HG02798 (cell line): ENCODE measurements at regions not wholly inside any gene's neighbourhood (a gene's known extent, or its start where the extent isn't known, plus 50 kb on each side); places are given as distances from the start of the nearest gene placed in this dataset.
"Not testable (repeated sequence)": the region's sequence is repeated elsewhere in the genome, so short reads cannot be mapped to it uniquely, and the experiment has no call there.

Experiments
- ATAC-seq: cut with Tn5 transposase; IDR thresholded peaks from one replicate; pipeline ENCODE4 v1.9.1; 2021; ENCODE audit warnings: mild to moderate bottlenecking; ENCODE audit not compliant: unreplicated experiment, poor library complexity

GRCh38 chr2:41027095-41027494, 575.2 kb upstream of the SLC8A1 start:
- ATAC-seq: no peak

GRCh38 chr2:41031282-41031681, 579.4 kb upstream of the SLC8A1 start:
- ATAC-seq: no peak

- ATAC-seq: no peak
These were observed 580.8 kb upstream of the SLC8A1 start for GRCh38 chr2:41032715-41033114.

- no peak for ATAC-seq
These were observed 581.2 kb upstream of the SLC8A1 start for GRCh38 chr2:41033127-41033526.

DNA sequence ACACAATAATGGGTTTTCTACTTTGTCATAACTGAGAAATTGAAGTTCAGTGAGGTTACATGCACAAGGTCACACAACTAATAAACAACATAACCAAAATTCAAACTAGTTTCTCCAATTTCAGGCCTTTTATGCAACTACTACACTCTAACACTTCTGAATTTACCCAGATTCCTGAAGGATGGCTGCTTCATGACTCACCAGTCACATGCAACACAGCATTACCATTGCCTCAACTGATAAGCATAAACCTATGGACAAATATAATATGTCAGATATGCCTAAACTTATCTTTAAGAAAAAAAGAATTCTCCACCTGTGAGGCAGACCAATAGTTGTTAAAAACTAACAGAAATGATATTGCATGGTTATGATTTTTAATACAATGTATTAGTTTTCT, 586.5 kb upstream of the SLC8A1 start:
- ATAC-seq: no peak

GRCh38 chr2:41039750-41040149, 587.9 kb upstream of the SLC8A1 start:
- not testable (repeated sequence) for ATAC-seq

- ATAC-seq: no peak
These were observed 589.1 kb upstream of the SLC8A1 start for GRCh38 chr2:41040782-41041520.

- ATAC-seq: no peak
These were observed 590.5 kb upstream of the SLC8A1 start for GRCh38 chr2:41042343-41042742.

- ATAC-seq: no peak
These were observed 609.5 kb upstream of the SLC8A1 start for GRCh38 chr2:41061356-41061755.

DNA sequence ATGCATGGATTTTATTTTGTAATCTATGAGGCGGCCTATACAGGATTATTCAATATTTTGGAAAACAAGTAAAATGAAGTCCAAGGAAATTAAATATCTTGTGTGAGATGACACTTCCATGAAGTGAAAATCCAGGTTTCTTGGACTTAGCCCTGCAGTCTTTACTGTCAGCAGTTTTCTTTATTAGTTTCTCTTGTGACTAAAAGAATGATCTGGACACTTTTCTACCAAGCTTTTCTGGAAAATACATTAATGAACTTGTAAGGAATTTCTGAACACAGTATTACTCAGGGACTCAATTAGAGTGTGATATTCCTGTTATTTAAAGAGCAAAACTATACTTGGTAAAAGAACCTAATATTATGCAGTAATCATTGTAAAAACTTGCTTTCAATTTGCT, 610.4 kb upstream of the SLC8A1 start:
- ATAC-seq: no peak

- ATAC-seq: no peak
These were observed 614.3 kb upstream of the SLC8A1 start for GRCh38 chr2:41066168-41066567.

DNA sequence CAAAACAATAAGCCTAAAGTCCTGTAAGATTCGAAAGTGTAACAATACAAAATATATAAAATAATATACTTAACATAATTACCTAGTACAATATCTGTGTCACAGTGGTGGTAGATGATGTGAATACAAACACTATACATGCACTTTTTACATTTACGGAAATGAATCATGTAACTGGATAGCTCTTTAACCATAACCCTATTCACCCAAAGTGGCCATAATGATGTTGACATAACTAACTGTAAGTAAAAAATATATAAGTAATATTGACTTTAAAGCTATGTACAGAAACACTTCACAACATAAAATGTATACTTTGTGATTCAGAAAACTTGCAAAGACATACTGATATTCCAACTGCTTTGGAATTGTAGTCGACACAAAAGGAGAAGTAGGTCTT, 616.9 kb upstream of the SLC8A1 start:
- no peak for ATAC-seq

- no peak for ATAC-seq
These were observed 626.5 kb upstream of the SLC8A1 start for GRCh38 chr2:41078341-41078740.

- no peak for ATAC-seq
These were observed 627.1 kb upstream of the SLC8A1 start for GRCh38 chr2:41079011-41079410.

DNA sequence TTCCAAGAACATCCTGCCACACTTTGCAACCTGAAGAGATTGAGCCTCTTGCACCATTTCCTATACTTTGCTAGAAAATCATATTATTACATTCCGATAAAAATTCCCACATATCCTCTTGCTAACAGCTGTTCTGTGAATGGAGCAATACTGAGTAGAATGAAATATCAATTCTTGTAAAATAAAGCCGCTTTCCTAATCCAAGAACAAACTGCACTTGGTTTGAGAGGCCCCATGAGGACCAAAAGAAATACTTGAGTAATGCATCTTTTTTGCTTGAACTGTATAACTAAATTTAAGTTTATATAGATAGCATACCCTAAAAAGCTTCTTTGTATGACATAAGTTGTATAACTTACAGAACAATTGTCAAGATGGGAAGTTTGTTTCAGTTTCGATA, 632.4 kb upstream of the SLC8A1 start:
- ATAC-seq: no peak

DNA sequence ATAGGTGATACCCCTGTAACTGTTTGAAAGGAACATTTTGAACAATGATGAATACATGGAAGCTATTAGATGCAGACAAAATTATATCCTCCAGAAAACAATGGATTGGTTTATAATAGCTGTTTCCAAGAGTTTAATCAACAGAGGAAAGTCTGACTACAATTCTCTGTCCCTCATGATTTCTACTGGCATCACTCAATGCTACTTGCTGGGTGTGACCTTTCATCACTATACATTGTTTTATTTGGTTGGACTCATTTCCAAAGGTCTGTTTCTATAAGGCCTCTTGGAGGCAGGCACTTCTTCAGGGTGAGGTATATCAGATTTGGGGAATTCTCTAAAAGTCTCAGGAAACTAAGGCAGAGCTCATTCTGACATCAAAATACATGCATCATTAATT, 636.1 kb upstream of the SLC8A1 start:
- ATAC-seq: no peak

DNA sequence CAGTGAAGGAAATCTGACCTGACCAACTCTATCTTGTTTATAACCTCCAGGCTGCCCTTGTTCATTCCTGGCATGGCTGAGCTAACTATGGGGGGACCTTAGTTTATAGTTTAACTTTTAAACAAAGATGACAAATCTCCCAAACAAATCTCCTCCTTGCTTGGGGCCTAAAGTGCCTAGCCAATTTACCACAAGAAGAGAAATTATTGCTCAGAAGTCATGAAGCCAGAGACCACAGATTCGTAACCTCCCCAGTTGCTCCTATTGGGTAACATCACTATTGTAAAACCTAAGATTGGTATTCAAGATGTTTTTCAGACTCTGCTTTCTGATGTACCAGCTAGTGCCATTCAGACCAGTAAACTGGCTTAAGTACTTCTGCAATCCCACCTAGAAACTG, 649.4 kb upstream of the SLC8A1 start:
- ATAC-seq: no peak

GRCh38 chr2:41109744-41110143, 657.9 kb upstream of the SLC8A1 start:
- no peak for ATAC-seq

DNA sequence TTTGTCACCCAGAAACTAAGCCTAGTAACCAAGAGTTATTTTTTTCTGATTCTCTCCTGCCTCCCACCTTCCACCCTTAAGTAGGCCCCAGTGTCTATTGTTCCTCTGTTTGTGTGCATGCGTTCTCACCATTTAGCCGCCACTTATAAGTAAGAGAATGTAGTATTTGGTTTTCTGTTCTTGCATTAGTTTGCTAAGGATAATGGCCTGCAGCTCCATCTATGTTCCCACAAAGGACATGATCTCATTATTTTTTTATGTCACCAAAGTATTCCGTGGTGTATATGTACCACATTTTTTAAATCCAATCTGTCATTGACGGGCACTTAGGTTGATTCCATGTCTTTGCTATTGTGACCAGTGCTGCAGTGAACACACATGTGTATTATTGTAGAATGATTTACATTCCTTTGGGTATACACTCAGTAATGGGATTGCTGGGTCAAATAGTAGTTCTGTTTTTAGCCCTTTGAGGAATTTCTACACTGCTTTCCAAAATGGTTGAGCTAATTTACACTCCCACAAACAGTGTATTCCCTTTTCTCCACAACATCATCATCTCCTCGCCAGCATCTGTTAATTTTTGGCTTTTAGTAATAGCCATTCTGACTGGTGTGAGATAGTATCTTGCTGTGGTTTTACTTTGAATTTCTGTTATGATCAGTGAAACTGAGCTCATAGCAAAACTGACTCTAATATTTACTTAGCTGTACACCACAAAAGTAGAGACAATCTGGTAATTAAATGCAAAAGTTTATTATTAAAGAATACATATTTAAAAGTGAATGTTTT, 660.1 kb upstream of the SLC8A1 start:
- ATAC-seq: no peak

DNA sequence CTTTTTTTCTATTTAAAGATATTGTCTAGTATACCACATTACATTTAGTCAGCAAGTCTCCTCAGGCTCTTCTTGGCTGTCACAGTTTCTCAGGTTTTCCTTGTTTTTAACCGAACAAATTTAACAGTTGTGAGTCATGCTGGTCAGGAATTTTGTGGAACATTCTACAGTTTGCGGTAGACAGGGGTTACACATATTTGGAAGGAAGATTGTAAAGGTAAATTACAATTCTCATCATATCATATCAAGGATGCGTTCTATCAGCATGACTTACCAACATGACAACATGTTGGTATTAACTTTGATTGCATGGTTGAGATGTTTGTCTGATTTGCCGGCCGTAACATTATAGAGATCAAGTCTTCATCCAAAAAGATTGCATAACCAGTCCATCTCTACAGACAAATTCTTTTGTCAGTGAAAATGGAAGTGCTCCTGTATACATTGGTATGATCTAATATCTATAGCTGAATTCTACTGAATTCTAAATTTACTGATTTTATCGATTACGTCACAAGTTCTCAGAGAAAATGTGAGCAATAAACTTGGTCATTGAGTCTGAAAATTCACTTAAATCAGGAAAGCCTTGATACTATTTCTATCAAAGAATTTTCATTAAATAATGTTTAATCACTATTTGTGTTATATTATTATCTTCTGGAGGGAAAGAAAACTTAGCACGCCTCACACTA, 664.4 kb upstream of the SLC8A1 start:
- ATAC-seq: no peak

DNA sequence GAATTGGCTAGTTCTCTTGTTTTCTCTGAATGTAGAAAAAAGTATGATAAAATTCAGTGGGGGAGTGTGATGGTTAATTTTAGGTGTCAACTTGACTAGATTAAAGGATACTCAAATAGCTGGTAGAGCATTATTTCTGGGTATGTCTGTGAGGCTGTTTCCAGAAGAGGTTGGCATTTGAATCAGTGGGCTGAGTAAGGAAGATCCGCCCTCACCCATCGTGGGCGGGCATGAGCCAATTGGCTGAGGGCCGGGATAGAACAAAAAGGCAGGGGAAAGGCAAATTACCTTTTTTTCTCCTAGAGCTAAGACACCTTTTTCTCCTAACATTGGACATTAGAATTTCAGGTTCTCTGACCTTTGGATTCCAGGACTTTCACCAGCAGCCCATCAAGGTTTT, 667.6 kb upstream of the SLC8A1 start:
- ATAC-seq: no peak
